Activated CD8-positive, alpha-beta memory T cell treated with anti-CD3 and anti-CD28 coated beads for 48 hours (primary cell): ENCODE measurements at regions not wholly inside any gene's neighbourhood (a gene's known extent, or its start where the extent isn't known, plus 50 kb on each side); places are given as distances from the start of the nearest gene placed in this dataset.
"Not testable (repeated sequence)": the region's sequence is repeated elsewhere in the genome, so short reads cannot be mapped to it uniquely, and the experiment has no call there.

Source experiments
- DNase-seq, 3 experiments: peaks; one replicate each; pipeline ENCODE4 v3.0.0-alpha.2; 2020; ENCODE audit warnings: low read depth in 2 of 3, low spot score in 2 of 3

DNA sequence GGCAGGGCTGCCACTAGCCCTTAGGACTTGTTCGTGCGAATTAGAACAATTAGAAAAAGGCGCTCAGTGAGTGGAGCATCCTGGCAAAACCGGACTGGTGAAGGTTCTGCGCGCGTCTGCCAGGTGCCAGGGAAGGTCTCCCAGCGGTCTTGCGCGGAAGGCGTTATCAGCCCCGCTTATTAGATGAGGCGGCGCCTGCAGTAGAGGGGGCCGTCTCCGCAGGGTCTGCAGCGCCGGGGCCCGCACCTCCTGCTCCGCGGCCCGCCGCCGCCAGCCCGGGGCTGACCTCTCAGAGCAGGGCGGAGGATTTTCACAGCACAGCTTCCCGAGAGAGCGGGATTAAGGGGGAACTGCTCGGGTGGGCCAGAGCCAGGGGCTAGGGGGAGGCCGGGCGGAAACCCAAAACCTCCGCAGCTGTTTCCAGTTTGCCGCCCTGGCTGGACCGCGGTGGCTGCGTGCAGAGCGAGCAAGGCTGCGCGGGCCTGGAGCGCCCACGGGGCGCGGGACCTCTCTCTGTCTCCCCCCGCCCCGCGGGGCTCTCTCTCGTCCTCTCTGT is 155.2 kb downstream of the FOXD2 start:
- no peak for DNase-seq

DNA sequence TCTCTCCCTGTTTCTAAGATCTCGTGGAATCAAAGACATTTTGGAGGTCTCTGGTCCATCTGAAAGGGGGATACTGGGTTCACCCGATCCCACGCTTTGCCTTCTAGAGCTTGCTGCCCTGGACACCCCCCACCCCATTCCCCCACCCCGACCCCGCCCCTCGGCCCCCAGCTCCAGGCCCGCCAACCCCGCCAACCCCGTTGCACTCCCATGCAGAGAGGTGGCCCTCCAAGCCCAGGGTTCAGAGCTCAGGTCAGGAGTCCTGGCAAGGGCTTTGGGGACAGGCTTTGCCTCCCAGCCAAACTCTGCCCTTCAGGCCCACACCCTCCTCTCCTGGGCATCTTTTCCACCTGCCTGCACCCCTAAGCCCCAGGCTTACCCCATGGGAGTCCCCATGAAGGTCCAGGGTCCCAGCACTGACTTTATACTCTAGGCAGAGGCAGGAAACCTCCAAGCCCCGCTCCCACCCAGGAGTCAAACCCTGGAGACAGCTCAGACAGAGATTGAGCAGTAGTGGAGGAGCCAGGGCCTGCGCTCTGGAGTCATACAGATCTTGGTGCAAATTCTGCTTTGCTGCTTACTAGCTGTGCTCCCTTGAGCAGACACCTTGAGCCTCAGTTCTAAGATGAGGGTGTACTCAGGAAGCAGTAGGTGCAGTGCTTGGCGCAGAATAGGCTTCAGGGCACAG is 155.9 kb downstream of the FOXD2 start:
- DNase-seq = no peak

DNA sequence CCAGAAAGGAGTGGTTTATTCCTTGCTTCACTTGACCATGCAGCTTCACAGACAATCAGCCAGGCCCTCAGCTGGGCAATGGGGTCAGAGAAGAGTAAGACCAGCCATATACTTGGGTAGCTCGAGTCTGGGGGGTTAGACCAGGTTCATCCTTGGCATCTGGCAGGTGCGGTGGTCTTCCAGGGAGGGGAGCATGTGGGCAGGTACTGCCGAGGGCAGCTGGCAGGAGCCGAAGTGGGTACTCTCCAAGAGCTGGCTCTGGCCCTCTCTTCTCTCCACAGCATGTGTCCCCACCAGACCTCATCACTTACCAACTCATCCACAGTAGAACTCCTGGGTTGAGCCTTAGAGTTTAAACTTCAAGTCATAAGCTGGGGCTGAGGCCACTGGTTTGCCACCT is 156.8 kb downstream of the FOXD2 start:
- DNase-seq = no peak

DNA sequence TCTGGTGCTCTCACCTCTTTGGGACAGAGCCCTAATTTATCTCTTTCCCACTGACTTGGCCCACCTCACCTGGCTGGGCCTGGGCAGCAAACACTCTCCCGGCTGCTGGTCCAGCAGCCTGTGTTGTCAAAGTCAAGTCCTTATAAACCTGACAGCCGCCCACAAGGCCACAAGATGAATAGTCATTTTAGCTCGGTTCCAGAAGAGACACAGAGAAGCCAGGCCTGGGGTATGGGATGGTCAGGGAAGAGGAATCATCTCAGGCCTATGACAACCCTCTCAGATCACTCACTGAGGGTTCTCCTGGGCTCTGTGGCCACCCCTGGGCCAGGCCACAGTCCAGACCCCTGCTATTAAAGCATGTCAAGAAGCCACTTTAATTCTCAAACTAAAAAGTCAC is 158.5 kb downstream of the FOXD2 start:
- DNase-seq = no peak

DNA sequence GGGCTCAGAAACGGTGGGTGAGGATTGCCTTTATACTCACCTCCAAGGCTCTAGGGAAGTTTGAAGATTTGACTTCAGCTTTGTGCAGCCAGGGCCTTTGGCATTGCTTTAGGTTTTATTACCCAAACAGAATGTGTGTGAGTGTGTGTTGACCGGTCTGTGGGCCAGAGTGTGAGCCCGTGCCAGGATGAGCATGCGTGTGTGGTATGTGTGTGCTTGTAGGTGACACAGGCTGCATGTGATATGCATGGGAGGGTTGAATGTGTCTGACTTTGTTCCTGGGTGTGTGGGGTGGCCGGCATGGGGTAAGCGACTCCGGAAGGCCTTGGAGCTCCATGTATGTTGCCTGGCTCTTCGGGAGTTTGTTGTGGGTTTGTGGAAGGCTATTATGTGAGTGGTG is 160.5 kb downstream of the FOXD2 start:
- DNase-seq = no peak

DNA sequence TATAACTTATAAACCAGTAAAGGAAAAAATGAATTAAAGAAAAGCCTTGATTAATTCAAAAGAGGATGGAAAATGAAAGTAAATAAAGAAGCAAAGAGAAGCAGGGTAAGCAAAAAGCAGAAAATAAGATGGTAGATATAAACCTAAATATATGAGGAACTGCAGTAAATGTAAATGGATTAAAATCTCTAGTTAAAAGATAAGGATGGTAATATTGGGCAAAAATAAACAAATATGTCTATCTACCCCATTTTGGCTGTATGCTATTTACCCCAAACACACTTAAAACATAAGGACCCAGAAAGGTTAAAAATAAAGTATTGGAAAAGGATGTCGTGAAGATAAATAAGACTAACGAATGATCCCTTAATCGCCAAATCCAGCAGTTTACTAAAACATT is 161.9 kb downstream of the FOXD2 start:
- no peak for DNase-seq

DNA sequence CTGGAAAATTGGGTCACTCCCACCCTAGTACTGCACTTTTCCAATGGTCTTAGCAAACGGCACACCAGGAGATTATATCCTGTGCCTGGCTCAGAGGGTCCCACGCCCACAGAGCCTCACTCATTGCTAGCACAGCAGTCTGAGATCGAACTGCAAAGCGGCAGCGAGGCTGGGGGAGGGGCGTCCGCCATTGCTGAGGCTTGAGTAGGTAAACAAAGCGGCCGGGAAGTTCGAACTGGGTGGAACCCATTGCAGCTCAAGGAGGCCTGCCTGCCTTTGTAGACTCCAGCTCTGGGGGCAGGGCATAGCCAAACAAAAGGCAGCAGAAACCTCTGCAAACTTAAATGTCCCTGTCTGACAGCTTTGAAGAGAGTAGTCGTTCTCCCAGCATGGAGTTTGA is 164.6 kb downstream of the FOXD2 start:
- not testable (repeated sequence) for DNase-seq

DNA sequence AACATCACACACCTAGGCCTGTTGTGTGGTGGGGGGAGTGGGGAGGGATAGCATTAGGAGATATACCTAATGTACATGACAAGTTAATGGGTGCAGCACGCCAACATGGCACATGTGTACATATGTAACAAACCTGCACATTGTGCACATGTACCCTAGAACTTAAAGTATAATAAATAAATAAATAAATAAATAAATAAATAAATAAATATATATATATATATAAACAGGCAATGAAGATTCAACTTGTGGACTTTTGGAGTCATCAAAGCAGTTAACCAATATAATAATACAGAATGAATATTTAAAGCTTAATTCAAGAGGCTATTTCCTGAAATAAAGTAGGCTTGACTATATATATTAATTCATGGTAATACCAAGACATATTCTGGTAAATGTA is 167.0 kb downstream of the FOXD2 start:
- not testable (repeated sequence) for DNase-seq

DNA sequence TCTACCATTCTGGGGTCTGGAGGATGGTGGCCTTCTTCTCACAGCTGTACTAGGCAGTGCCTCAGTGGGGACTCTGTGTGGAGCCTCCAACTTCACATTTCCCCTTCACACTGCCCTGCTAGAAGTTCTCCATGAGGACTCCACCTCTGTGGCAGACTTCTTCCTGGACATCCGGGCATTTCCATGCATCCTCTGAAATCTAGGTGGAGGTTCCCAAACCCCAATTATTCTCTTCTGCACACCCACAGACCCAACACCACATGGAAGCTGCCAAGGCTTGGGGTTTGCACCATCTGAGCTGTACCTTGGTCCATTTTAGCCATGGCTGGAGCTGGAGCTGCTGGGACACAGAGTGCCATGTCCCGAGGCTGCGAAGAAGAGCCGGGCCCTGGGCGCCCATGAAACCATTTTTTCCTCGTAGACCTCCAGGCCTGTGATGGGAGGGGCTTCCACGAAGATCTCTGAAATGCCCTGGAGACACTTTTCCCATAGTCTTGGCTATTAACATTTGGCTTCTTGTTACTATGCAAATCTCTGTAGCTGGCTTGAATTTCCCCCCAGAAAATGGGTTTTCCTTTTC is 170.5 kb downstream of the FOXD2 start:
- DNase-seq = no peak

DNA sequence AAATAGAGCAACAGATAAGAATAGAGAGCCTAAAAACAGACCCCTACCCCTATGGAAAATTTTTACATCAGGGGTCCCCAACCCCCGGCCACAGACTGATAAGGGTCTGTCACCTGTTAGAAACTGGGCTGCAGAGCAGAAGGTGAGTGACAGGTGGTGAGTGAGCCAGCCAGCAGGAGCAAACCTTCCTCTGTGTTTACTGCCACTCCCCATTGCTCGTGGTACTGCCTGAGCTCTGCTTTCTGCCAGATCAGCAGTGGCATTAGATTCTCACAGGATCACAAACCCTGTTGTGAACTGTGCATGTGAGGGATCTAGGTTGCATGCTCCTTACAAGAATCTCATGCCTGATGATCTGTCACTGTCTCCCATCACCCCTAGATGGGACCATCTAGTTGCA is 174.1 kb downstream of the FOXD2 start:
- DNase-seq = no peak

DNA sequence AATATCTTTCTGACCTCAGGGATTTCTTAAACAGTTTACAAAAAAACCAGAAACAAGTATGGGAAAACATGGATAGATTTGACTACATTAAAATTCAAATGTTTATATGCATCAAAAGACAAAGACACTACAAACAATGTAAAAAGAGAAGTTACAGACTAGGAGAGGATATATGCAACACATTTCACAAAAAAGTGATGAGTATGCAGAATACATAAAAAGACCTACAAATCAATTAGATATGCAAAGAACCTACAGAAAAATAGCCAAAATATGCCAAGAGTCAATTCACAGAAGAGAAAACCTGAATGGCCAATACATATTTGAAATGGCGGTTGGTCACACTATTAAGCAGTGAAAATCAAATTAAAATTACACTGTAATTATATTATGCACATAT is 175.0 kb downstream of the FOXD2 start:
- no peak for DNase-seq

DNA sequence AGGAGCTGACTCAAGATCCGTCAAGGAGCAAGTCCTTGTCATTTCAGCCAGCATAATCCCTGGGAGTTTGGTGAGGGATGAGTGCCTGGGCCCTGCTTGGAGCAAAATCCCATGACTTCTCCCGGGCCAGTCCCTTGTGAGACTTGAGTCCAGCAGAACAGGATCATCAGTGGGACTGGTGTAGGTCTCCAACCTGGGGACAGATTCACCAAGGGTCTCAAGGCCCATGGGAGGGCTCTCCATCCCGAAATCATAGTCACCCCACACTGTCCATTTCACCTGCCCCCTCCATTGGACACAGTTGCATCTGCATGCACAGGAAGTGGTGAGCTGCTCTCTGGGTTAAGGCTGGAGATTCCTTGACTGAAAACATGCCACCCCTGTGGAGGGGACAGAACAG is 178.2 kb downstream of the FOXD2 start:
- no peak for DNase-seq

DNA sequence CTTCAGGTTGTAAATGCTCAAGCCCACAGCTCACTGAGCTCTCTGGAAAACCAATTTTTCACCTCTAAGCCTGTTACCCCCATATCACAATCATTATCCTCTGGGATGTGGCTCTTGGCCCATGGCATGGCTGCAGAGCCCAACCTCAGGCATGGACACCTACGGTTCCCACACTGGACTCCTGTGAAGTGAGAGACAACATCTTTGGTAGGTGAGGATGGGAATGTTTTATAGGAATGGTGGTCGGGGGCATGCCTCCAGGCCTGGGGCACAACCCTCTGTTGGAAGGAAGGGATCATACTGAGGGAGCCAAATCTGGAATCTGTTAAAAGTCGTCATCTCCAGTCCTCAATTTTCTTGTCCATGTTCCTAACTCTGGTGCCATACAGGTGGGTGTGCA is 179.1 kb downstream of the FOXD2 start:
- no peak for DNase-seq

DNA sequence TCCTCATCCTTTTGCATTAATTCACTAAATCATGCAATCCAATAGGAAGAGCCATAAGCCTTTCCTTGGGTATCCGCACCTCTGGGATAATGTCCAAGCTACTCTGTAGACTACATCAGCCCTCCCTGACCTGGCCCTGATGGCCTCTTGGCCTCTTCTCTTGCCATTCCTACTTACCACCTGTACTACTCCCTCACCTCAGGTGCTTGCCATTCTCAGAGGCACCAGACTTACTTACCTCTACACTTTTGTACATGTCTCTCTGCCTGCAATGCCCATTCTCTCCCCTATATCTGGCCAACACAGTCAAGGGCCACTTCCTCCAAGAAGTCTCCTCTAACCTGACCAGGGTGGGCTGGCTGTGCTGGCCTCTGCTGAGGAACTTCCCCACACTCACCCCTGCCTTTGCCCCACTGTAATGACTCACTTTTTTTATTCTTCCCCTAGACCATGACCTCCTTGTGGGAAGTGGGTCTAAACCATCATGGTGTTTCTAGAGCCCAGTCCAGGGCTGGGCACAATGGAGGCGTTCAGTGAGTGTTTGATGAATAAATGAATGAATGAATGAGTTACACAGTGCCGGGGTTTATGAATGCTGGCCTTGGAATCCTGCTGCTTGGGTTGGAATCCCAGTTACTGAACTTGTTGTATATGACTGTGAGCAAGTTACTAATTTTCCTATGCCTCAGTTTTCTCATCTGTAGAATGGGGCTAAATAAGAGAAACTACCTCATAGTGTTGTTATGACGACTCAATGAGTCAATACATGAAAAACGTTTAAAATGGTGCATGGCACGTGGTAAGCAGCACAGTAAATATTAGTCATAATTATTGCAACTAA is 179.8 kb downstream of the FOXD2 start:
- no peak for DNase-seq

DNA sequence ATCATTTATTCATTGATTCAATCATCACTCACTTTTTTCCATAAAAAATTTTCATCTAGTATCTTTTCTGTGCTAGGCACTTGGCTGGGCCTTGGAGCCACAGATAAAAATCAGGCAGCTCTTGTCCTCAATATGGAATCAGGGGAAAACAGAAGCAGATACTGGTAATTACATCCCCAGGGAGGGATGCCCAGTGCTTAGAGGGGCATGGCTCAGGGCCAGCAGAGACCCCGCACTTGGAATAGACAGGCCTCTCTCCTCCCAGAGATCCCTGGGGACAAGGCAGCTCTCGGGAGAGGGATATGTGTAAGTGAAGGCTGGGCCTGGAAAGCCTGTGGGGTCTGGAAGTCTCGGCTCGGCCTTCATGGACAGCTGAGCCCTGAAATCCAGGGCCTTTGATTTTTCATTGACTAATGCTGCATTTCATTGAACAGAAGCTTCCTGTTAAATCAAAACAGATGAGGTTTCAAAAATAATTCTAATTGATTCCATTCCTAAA is 180.4 kb downstream of the FOXD2 start:
- DNase-seq = no peak

DNA sequence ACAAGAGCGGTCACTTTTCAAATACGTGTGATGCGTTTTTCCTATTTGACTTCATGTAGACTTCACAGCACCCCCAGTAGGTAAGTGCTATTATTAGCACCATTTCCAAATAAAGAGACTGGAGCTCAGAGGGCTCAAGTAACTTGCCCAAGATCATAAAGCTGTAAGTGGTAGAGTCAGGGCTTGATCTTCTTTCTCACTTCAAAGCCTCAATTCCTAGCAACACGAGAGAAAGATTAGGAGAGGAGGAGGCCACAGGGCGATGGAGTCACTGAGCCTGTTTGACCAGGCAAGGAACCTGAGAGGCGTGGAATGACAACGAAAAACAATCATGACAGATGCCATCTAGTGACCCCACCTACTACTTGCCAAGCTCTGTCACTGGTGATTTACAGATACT is 181.0 kb downstream of the FOXD2 start:
- DNase-seq = no peak

DNA sequence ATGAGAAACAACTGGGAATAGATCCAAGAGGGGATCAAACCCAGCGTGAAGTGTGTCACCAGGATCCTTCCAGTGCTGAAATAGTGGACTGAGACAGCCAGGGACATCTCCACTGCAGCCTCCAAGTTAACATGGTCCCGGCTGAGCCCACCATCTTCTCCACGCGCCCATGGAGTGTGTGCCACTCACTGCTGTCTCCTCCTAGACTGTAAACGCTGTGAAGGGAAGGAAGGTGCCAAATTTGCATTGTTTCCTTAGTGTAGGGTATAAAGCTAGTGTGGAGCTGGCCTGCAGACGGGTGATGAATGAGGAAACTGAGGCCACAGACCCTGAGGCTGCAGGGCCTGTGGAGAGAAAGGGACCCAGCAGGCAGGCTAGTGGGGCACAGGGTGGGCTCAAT is 183.6 kb downstream of the FOXD2 start:
- no peak for DNase-seq

DNA sequence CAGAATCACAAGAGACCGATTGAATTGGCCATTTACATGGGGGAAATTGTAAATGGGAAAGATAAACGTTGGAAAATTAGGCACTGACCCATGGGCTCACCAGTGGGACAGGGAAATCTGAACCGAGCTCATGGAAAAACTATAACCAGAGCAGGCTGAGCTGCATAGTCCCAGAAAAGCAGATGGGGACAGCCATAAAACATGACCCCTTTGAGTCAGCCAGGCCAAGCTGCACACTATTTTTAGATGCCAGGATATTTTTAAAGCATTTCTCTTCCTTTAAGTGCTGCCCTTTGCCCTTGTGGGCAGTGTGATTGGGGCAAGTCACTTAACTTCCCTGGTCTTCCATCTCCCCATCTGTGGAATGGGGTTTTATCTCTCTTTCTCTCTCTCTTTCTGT is 184.1 kb downstream of the FOXD2 start:
- no peak for DNase-seq

DNA sequence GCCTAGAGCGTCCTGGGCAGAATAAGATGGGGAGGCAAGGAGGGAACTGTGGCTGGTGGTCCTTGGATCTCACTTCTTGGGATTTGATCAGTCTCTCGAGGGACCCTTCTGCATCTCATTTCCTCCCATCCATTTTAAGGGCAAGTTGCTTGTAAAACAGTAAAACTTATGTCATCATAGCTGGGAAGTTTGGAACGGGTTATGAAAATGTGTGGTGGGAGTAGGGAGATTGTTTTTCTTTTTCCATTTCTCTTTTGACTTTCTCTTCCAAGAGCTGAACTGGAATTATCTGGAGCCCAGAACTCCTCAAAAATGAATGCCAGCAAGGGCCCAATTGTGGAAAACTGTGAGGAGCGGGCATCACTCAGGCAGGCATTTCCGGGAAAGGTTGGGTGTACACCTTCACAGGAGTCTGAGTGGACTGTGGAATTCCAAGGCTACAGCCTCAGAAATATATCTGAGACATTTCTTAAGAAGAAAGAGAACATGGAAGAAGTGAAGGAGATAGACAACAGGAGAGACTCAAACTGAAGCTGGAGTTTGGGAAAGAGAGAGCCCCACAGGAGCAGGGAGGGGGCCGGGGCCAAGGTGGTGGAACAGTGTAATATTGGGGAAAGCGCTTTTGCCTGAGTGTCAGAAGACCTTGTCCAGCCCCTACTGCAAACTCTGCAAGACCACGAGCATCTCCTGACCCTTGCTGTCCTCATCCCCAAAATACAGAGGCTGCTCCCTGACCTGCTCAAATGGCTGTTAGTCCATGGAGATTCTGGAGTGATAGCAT is 185.1 kb downstream of the FOXD2 start:
- no peak for DNase-seq

DNA sequence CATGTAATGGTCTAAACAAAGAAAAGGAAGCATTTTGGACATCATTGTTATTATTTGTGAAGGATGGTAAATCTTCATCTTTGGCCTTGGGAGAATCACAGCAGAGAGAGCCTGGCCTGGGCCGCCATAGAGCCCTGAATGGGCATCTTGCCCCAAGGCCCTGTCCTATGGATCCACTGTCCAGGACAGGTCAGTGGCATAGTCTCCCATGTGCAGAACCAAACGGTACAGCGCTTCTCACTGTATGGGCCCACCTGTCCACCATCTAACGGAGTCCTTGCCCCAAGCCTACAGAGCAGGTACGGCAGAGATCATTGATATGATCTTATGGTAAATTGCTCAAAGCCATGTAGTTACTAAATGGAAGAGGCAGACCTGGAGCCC is 185.7 kb downstream of the FOXD2 start:
- no peak for DNase-seq

DNA sequence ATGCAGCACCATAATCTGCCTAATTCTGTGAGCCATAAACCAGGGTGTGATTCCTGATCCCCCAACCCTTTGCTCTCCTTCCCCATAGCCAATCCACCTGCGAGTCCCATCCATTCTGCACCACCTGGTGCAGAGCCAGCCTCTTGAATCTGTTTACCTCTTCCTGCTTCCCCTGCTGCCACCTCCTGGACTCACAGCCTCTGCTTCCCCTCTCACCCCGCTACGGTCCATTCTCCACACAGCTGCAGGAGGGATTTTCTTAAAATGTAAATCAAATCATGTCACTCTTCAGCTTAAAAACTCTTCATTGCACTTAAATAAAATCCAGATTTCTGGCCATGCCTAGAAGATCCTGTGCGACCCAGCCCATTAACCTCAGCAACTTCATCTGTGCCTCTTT is 186.7 kb downstream of the FOXD2 start:
- no peak for DNase-seq
